A549 (cell line): ENCODE measurements at regions not wholly inside any gene's neighbourhood (a gene's known extent, or its start where the extent isn't known, plus 50 kb on each side); places are given as distances from the start of the nearest gene placed in this dataset.

Experiments used
- ATAC-seq, 2 experiments: fragments of 200-7000 bp in 1 of 2; fragments of >200 bp in 1 of 2; cut with Nextera tagmentation in 1 of 2; cut with Tn5 transposase in 1 of 2; 3 replicates each; pipeline versions ENCODE4 v1.8.0 to v1.9.1; 2018 to 2020; ENCODE audit warnings: mild to moderate bottlenecking in 1 of 2, moderate library complexity in 1 of 2
- CTCF ChIA-PET: fragments of 300-600 bp; sonication (Branson Sonifier 250); formaldehyde crosslinking; extraction: SDS; loops from one replicate; lab custom pipeline; 2021; ENCODE audit warnings: antibody characterized with exemption, inconsistent platforms; lab: Yijun Ruan, JAX
- POLR2A ChIA-PET: fragments of 350-600 bp; formaldehyde crosslinking; extraction: SDS; loops from one replicate; lab custom pipeline; 2021; ENCODE audit warnings: antibody characterized with exemption, inconsistent platforms; lab: Yijun Ruan, JAX
- DNase-seq, 2 experiments: peaks; one replicate each; pipeline versions ENCODE4 v3.0.0 to v3.0.0-alpha.2; 2011 to 2016; ENCODE audit warnings: low read depth in 1 of 2, low spot score in 1 of 2
- FAIRE-seq: peaks from 2 replicates; lab custom pipeline; 2011; peaks lifted over from hg19 to GRCh38; lab: Jason Lieb, UNC
- H3K27ac ChIP-seq, 2 experiments: fragments of >200 bp; sonication (Bioruptor Twin); formaldehyde crosslinking; 3 replicates each; pipeline ENCODE4 v1.5.1; 2016 to 2017
- H3K4me1 ChIP-seq: fragments of >200 bp; sonication (Bioruptor Twin); formaldehyde crosslinking; 3 replicates; pipeline ENCODE4 v1.6.1; 2016
- H3K4me2 ChIP-seq: fragments of >200 bp; sonication (Bioruptor Twin); formaldehyde crosslinking; 3 replicates; pipeline ENCODE4 v1.6.1; 2016
- H3K4me3 ChIP-seq: fragments of >200 bp; sonication (Bioruptor Twin); formaldehyde crosslinking; 3 replicates; pipeline ENCODE4 v1.5.1; 2016
- H3K9me3 ChIP-seq: fragments of >200 bp; sonication (Bioruptor Twin); formaldehyde crosslinking; 3 replicates; pipeline ENCODE4 v1.6.1; 2016
- BHLHE40 ChIP-seq: IDR thresholded peaks from 2 replicates; pipeline ENCODE4 v1.6.1; 2012; ENCODE audit warnings: low read depth, low read length, inconsistent platforms
- CBX2 ChIP-seq: fragments of 200-600 bp; sonication (generic); IDR thresholded peaks from 2 replicates; pipeline ENCODE4 v1.6.1; 2016; ENCODE audit warnings: low read depth, mild to moderate bottlenecking, borderline replicate concordance
- CHD2 ChIP-seq: fragments of 150-350 bp; IDR thresholded peaks from 2 replicates; pipeline ENCODE4 v1.6.1; 2014; ENCODE audit warnings: low read length; ENCODE audit not compliant: partially characterized antibody
- EHF ChIP-seq: fragments of 250-450 bp; sonication (Bioruptor Pico); IDR thresholded peaks from 2 replicates; pipeline ENCODE4 v1.5.0; 2020; ENCODE audit warnings: mild to moderate bottlenecking
- EHMT2 ChIP-seq: fragments of 200-600 bp; sonication (generic); IDR thresholded peaks from 2 replicates; pipeline ENCODE4 v1.6.1; 2016; ENCODE audit warnings: antibody characterized with exemption, low read depth, mild to moderate bottlenecking, moderate library complexity
- FOXS1 ChIP-seq: fragments of 250-450 bp; sonication (Bioruptor Pico); IDR thresholded peaks from 2 replicates; pipeline ENCODE4 v1.5.0; 2020; ENCODE audit warnings: mild to moderate bottlenecking, moderate library complexity
- GATA3 ChIP-seq: IDR thresholded peaks from 2 replicates; pipeline ENCODE4 v1.6.1; 2012; ENCODE audit warnings: borderline replicate concordance
- HEYL ChIP-seq: fragments of 250-450 bp; sonication (Bioruptor Pico); IDR thresholded peaks from 2 replicates; pipeline ENCODE4 v1.8.0; 2021; ENCODE audit warnings: mild to moderate bottlenecking, moderate library complexity
- HOXB13 ChIP-seq: fragments of 250-450 bp; sonication (Bioruptor Pico); IDR thresholded peaks from 2 replicates; pipeline ENCODE4 v1.5.0; 2020; ENCODE audit warnings: low read depth, mild to moderate bottlenecking, moderate library complexity
- KDM5A ChIP-seq: fragments of 200-600 bp; sonication (generic); IDR thresholded peaks from 2 replicates; pipeline ENCODE4 v1.6.1; 2016; ENCODE audit warnings: antibody characterized with exemption, mild to moderate bottlenecking
- MYC ChIP-seq: IDR thresholded peaks from 2 replicates; pipeline ENCODE4 v1.6.1; 2012; ENCODE audit warnings: mild to moderate bottlenecking, inconsistent platforms, low read length, improper control_type of control experiment, borderline replicate concordance
- NFE2L2 ChIP-seq: fragments of 150-350 bp; conservative IDR thresholded peaks from 2 replicates; pipeline ENCODE4 v1.6.1; 2014; ENCODE audit warnings: low read length
- NR3C1 ChIP-seq: fragments of >200 bp; sonication (Bioruptor Twin); formaldehyde crosslinking; IDR thresholded peaks from 3 replicates; pipeline ENCODE4 v1.6.1; 2017
- RAD21 ChIP-seq, 2 experiments: fragments of >200 bp in 1 of 2; sonication (Bioruptor Twin) in 1 of 2; formaldehyde crosslinking in 1 of 2; IDR thresholded peaks in 1 of 2; conservative IDR thresholded peaks in 1 of 2; 2 replicates in 1 of 2; 3 replicates in 1 of 2; pipeline ENCODE4 v1.6.1; 2012 to 2018; ENCODE audit warnings: inconsistent platforms in 1 of 2
- RCOR1 ChIP-seq: fragments of 150-350 bp; IDR thresholded peaks from 2 replicates; pipeline ENCODE4 v1.6.1; 2014; ENCODE audit warnings: antibody characterized with exemption, low read length, low read depth
- SMC3 ChIP-seq: fragments of >200 bp; sonication (Bioruptor Twin); formaldehyde crosslinking; IDR thresholded peaks from 3 replicates; pipeline ENCODE4 v1.6.1; 2018; ENCODE audit warnings: inconsistent platforms
- SREBF2 ChIP-seq: fragments of 450-650 bp; IDR thresholded peaks from 2 replicates; pipeline ENCODE4 v1.6.1; 2014; ENCODE audit warnings: mild to moderate bottlenecking, moderate library complexity
- ZC3H11A ChIP-seq: fragments of 450-650 bp; IDR thresholded peaks from 2 replicates; pipeline ENCODE4 v1.6.1; 2014; ENCODE audit warnings: antibody characterized with exemption, mild to moderate bottlenecking
- whole genome bisulfite sequencing: methylation state at CpG from one replicate; pipeline ENCODE4 v1.1.6; 2017; ENCODE audit errors: missing lambda C conversion rate; 5-methylcytosine and 5-hydroxymethylcytosine counted together
- TF ChIP-seq, protein P1 (sequence below): fragments of 250-450 bp; sonication (Bioruptor Pico); IDR thresholded peaks from 2 replicates; pipeline ENCODE4 v1.5.0; 2021; ENCODE audit warnings: mild to moderate bottlenecking, moderate library complexity, borderline replicate concordance
- TF ChIP-seq, protein P2 (sequence below): fragments of >200 bp; sonication (Bioruptor Twin); formaldehyde crosslinking; IDR thresholded peaks from 3 replicates; pipeline ENCODE4 v1.5.1; 2016
- TF ChIP-seq, protein P3 (sequence below): IDR thresholded peaks from 2 replicates; pipeline ENCODE4 v1.6.1; 2012

DNA sequence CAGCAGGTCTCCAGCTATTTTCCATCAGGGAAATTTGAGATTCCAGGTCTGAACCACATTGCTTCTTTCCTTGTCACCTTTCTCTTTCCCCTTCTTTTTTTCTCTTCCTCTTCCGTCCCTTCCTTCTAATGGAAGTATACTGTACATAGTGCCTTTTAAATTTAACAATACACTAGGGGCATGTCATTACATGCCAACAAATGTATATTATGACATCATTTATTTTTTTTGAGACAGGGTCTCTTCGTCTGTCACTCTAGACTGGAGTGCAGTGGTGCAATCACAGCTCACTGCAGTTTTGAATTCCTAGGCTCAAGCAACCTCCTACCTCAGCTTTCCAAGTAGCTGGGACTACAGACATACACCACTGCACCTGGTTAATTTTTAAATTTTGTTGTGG, 148.9 kb downstream of the SUDS3 start:
- Histone ChIP-seq H3K4me2 (no peak overlapping the region), H3K4me3 (no peak overlapping the region), H3K9me3 (no peaks in the 10 kb centered on the region), H3K27ac (no peak overlapping the region), H3K4me1 (no peaks in the 10 kb centered on the region)
- DNase-seq (no peak), ATAC-seq (no peak), FAIRE-seq (no peak)
- ChIA-PET CTCF (no interaction called here), POLR2A (no interaction called here)
- WGBS: 2% methylated on average over 2 of the region's 2 CpGs
- TF ChIP-seq HOXB13 (CRISPR knock-in tag) (no peak), KDM5A (no peak)

DNA sequence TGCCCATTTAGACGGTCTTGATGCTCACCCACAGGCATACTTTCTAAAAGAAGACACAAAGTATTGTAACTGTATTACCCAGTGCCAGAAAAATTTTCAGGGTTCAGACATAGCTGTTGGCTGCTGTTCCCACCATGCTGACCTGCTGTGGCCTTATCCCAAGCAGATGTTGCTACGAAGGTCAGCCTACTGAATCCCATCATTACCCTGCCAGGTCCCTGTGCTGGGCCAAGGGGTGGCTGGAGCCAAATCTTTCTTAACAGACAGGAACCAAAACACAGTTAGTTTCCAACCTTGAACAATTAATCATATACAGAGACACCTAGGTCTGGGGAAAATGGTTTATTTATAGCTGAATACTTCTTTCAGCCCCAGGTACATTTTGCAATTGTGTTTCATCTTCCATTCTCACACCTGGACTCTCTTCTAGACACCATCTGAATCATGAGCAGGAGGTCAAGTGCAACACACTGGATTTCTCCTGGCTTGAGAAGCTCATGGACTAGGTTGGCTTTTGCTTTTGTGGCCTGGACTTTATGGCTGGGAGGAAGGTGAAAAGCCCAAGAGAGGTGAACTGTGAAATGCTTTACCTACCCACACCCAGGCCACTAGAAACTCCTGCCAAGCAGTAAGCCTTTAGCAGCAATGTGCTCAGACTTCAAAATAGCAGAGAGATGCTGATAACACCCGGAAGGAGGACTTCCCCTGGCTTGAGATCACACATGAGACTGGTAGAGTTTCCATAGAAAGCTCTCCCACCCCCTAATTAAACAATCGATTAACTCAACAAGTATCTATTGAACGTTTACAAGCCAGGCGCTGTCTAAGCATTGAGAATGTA, 150.1 kb downstream of the SUDS3 start:
- no peak for ATAC-seq
- WGBS: 7% methylated on average over 6 of the region's 6 CpGs
- Histone ChIP-seq H3K4me3 (no peak overlapping the region), H3K9me3 (no peaks in the 10 kb centered on the region), H3K27ac (no peak overlapping the region), H3K4me1 (no peaks in the 10 kb centered on the region), H3K4me2 (no peak overlapping the region)
- TF ChIP-seq, protein P1, sequence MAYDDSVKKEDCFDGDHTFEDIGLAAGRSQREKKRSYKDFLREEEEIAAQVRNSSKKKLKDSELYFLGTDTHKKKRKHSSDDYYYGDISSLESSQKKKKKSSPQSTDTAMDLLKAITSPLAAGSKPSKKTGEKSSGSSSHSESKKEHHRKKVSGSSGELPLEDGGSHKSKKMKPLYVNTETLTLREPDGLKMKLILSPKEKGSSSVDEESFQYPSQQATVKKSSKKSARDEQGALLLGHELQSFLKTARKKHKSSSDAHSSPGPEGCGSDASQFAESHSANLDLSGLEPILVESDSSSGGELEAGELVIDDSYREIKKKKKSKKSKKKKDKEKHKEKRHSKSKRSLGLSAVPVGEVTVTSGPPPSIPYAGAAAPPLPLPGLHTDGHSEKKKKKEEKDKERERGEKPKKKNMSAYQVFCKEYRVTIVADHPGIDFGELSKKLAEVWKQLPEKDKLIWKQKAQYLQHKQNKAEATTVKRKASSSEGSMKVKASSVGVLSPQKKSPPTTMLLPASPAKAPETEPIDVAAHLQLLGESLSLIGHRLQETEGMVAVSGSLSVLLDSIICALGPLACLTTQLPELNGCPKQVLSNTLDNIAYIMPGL: no peak
- TF ChIP-seq NFE2L2 (no peak), RAD21 (conservative IDR thresholded peaks at IDR 0.05 in 1 of 2, IDR thresholded peaks at IDR 0.05 in 1 of 2) (no peak), NR3C1 (no peak), ZC3H11A (no peak), CHD2 (no peak), RCOR1 (no peak), CBX2 (no peak), MYC (no peak), FOXS1 (no peak), EHF (CRISPR knock-in tag) (no peak), EHMT2 (no peak), SREBF2 (no peak), GATA3 (no peak), SMC3 (no peak), HOXB13 (CRISPR knock-in tag) (no peak), BHLHE40 (no peak), HEYL (no peak)
- TF ChIP-seq, protein P2, sequence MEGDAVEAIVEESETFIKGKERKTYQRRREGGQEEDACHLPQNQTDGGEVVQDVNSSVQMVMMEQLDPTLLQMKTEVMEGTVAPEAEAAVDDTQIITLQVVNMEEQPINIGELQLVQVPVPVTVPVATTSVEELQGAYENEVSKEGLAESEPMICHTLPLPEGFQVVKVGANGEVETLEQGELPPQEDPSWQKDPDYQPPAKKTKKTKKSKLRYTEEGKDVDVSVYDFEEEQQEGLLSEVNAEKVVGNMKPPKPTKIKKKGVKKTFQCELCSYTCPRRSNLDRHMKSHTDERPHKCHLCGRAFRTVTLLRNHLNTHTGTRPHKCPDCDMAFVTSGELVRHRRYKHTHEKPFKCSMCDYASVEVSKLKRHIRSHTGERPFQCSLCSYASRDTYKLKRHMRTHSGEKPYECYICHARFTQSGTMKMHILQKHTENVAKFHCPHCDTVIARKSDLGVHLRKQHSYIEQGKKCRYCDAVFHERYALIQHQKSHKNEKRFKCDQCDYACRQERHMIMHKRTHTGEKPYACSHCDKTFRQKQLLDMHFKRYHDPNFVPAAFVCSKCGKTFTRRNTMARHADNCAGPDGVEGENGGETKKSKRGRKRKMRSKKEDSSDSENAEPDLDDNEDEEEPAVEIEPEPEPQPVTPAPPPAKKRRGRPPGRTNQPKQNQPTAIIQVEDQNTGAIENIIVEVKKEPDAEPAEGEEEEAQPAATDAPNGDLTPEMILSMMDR: no peak
- TF ChIP-seq, protein P3, sequence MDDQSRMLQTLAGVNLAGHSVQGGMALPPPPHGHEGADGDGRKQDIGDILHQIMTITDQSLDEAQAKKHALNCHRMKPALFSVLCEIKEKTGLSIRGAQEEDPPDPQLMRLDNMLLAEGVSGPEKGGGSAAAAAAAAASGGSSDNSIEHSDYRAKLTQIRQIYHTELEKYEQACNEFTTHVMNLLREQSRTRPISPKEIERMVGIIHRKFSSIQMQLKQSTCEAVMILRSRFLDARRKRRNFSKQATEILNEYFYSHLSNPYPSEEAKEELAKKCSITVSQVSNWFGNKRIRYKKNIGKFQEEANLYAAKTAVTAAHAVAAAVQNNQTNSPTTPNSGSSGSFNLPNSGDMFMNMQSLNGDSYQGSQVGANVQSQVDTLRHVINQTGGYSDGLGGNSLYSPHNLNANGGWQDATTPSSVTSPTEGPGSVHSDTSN: no peak
- ChIA-PET POLR2A (no interaction called here), CTCF (no interaction called here)
- no peak for FAIRE-seq
- DNase-seq: no peak
